DMS114 treated with DMSO at 0.1 percent for 48 hours (cell line): ENCODE measurements at regions not wholly inside any gene's neighbourhood (a gene's known extent, or its start where the extent isn't known, plus 50 kb on each side); places are given as distances from the start of the nearest gene placed in this dataset.
"Not testable (repeated sequence)": the region's sequence is repeated elsewhere in the genome, so short reads cannot be mapped to it uniquely, and the experiment has no call there.

Source experiments
- DNase-seq: peaks from one replicate; lab custom pipeline; 2025; ENCODE audit not compliant: unreplicated experiment; lab: John Stamatoyannopoulos, UW

DNA sequence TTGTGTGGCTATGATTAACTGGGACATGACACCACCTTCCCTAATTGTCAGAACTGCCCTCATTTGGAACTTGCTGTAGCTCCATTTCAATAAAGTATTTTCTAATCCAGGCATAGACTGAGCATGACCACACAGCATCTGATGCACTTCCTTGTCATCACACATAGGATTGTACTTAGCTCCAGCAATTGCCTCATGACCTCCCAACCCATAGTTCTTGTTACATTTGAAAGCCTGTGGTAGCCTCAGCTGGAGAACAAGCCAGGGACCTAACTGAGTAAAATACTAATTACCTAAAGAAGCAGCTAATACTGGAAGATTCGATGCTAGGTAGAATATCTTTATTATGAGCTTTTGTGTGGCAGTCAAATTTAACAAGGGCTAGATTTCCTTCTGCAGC lies 187.3 kb upstream of the KIF2B start:
- DNase-seq, result no peak

DNA sequence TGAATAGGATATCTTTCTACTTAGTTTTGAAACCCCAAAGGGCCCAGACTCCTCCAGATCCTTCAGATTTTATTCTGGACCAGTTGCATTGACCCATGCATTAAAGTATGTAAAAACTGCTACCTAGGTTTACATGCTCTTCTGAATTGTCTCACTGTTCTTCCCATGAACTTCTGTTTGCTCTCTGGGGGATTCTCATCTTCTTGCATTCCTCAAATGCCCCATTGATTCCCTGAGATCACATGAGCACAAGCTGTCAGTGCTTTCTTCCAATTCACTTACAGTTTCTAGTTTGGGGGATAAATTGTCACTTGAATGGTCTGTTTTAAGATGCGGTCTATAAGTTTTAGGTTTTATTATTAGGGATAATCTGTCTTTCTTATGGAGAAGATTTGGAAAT lies 188.9 kb upstream of the KIF2B start:
- no peak for DNase-seq

DNA sequence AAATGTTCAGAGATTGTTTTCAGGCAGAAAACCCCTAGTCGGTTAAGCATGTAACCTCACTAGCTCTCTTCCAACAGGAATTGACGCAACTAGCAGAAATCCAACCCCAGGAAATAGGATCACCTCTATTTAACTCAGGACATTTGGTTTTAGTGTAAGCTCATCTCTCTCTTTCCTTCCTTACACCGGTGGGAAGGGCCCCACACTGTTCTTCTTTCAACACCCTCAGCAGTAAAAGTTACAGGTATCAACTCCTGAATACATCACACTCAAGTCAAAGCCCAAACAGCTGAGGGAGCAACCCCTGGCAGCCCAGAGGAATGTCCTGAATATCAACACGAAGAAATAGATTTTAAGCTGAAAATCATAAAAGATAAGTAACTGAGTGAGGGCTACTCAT lies 191.2 kb upstream of the KIF2B start:
- DNase-seq, result no peak

DNA sequence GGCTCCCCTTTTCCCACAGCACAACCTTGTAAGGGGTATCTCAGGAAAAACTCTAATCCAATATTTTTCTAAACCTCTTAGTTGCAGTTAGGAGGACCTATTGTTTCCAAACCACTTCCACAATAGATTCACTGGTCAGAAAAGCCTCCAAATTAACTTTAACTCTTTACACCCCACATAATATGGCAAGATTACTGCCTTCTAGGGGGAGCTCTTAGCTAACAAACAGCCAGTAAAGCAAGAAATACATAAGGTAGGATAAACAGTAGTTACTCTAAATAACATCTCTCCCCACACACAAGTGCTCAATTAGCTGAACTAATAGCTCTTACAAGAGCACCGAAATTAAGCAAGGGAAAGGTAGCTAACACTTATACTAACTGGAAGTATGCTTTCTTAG lies 192.1 kb upstream of the KIF2B start:
- no peak for DNase-seq

DNA sequence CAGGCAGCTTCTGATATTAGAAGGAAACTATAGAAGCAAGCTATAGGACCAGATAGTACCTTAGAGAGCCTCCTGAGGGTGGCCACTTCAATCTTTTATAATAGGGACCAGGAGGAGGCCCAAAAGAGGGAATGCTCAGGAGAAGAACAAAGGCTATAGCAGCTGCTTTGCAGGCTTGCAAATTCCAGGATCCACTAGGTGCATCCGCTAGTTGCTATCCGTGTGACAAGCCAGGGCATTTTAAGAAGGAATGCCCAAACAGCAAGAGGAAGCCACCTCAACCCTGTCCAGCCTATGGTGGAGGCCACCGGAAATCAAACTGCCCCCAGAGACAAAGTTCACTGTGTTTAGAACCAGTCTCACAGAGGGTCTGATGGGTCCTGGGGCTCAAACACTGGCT lies 192.6 kb upstream of the KIF2B start:
- no peak for DNase-seq

DNA sequence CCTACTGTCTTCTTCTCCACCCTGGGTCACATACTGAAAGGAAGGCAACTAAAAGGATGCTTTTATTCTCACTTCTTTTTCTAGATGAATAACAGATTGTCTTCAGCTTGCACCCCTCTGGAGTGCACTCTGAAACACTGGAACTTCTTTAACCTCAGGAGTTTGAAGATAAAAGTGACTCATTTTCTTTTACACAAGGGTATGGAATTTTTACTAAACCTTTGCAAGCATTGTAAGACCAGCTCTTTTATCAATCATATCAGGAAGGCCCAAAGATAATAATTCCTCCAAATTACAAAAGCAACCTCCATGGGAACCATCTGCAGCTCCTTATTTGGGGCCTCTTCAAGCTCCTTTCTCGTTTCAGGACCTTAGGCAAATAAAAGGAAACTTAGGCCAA lies 193.5 kb upstream of the KIF2B start:
- no peak for DNase-seq

DNA sequence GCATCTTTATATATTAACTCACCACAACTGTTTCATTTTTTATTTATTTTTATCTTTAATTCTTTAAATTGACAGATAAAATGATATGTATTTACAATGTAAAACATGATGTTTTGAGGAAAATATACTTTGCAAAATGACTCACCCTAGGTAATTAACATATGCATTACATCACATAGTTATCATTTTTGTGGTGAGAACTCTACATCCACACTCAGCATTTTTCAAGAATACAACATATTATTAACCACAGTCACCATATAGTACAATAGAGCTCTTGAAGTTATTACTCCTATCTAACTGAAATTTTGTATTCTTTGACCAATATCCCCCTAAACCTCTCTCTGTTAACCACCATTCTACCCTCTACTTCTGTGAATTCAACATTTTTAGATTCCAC lies 194.7 kb upstream of the KIF2B start:
- no peak for DNase-seq

DNA sequence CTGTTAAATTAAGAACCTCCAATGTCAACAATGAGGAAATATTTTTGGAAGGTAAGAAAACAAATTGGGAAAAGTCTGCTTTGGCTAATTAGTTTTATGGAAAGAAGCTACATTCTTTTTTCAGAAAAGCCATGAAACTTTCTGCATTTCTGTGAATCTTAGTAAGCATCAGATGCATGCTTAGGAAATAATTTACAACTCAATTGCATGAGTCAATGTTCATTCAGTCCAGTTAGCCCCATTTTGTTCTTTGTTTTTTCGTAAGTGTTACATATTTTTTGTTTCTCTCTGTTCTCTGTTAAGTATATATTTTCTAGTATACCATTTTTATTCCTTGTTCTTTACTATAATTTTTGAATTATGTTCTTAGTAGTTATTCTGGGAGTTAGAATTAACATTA lies 195.2 kb upstream of the KIF2B start:
- no peak for DNase-seq

DNA sequence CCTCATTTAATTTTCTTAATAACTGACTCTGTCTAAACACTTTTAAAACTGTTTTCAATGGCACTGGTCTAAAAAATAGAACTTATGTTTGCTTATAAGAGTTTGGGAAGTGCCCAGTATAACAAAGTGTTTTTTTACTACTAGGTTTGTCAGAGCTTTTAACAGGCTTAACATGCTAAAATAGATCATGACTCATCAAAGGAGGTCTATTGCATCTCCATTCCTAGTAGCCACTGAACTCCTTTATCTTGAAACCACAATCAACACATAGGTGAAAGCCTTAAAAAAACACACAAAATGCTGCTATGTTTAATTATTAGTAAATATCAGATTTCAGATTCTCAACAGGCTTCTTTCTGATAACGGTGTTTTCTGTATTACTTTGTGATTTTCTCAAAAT lies 196.4 kb upstream of the KIF2B start:
- DNase-seq, result no peak

DNA sequence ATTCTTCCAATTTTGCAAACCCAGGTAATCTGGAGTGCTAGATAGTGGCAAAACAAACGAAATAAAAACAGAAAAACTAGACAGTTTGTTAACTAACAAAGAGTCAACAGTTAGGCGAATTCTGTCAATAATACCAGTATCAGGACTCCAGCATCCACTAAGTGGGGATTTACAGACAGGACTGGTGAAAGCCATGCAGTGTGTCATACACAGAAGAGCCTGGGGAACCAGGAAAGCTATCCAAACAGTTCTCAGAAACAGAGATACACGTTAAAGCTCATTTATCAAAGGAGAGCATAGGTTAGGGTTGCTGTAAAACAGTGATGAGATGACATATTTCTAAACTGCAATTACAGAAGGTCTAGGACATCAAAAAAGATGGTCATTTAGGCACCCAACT lies 203.7 kb upstream of the KIF2B start:
- no peak for DNase-seq

DNA sequence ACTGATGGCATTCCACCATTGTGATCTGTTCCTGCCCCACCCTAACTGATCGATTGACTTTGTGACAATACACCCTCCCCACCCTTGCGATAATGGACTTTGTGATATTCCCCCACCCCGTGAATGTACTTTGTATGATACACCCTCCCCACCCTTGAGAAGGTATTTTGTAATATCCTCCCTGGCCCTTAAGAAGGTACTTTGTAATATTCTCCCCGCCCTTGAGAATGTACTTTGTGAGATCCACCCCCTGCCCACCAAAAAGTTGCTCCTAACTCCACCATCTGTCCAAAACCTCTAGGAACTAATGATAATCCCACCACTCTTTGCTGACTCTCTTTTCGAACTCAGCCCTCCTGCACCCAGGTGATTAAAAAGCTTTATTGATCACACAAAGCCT lies 214.5 kb upstream of the KIF2B start:
- not testable (repeated sequence) for DNase-seq

DNA sequence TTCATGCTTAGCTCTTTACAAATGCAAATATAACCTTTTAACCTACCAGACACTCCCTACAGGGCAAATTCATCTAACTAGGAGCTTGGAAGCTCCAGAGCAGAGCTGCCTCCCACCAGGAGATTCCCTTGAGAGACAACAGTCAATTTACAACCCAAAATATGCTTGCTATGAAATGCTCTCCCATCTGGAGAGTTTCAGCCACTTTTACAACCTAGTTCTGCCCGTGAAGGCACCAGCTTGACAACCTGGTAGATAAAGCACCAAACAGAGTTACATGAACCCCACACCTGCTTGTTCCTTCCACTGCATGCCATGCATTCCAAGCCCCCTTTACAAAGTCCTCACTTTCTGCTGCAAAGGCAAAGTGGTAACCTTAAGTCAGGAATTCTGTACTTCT lies 215.3 kb upstream of the KIF2B start:
- DNase-seq, result no peak

DNA sequence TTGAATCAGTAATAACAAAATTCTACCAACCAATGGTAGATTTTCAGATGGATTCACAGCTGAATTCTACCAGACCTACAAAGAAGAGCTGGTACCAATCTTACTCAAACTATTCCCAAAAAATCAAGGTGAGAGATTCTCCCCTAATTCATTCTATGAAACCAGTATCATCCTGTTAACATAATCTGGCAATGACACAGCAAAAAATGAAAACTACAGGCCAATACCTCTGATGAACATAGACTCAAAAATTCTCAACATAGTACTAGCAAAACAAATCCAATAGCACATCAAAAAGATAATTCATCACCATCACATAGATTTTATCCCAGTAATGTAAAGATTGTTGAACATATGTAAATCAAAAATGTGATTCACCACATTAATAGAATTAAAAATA lies 234.4 kb upstream of the KIF2B start:
- DNase-seq, result no peak

DNA sequence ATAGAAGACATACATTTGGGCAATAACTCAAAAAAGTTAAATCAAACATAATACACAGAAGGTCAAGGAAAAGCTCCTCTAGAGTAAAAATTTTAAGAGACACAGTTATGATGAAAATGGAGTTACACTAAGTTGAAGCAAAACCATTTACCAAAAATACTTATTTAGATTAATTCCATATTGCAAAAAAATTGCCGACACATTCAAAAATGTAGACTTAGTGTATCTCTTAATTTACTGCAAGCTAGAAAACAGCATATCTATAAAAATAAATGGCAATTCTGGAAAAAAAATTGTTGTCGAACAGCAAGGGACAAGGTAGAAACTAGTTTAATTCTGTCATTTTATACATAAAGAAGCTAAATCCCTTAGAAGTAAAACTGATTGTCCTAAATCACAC lies 248.7 kb upstream of the KIF2B start:
- DNase-seq, result no peak

DNA sequence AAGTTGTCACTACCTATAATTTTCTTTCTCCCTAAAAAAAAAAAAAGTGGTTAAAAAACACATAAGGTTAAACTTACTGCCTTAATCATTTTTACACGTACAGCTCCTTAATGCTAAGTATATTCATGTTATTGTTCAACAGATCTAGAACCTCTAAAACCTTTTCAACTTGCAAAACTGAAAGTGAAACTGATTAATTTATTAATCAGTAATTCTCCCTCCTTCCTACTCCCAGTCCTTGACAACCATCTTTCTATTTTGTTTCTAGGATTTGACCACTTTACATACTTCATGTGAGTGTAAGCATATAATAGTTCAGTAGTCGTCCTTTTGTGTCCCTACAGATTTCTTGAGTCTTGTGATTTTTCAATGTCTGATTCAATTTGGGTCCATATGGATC lies 251.4 kb upstream of the KIF2B start:
- DNase-seq, result no peak

DNA sequence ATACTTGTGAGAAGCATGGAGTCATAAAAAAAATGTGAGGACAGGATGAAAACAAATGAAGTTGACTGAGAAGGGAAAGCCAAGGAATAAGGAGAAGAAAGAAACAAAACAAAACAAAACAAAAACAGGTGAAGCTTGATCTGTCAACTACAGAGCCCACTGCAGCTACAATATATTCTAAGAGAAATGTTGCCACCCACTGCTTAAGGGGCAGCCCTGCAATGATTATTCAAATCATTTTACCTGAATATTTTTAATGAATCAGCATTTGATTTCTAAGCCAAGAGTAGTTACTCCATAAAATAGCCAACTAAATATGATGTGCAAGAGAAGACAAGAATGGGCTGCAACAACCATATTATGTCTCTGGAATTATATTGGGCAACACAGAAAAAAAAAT lies 252.0 kb upstream of the KIF2B start:
- no peak for DNase-seq

DNA sequence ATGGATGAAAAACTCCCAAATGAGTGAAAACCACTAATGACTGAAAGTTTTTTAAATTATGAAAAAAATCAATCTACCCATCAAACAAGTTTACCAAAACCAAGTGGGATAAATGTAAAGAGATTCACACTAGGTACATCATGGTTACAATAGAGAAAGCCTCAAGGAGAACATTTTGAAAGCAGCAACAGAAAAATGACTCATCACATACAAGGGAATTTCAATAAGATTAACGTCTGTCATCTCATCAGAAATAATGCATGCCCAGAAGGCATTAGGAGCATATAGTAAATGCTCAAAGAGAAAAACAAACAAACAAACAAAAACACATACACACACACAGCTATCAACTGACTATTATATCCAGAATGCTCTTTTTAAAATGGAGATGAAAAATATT lies 261.8 kb upstream of the KIF2B start:
- no peak for DNase-seq

DNA sequence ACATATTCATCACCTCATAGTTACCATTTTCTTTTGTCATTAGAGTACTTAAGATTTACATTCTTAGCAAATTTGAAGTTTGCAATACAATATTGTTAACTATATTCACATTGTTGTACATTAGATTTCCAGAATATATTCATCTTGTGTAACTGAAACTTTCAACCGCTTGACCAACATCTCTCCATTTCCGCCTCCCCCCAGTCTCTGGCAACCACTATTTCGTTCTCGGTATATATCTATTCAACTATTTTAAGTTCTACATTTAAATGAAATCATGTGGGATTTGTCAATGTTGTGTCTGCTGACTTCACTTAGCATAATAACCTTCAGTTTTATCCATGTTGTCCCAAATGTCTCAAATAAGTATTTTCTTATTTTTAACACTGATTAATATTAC lies 274.5 kb upstream of the KIF2B start:
- DNase-seq, result no peak

DNA sequence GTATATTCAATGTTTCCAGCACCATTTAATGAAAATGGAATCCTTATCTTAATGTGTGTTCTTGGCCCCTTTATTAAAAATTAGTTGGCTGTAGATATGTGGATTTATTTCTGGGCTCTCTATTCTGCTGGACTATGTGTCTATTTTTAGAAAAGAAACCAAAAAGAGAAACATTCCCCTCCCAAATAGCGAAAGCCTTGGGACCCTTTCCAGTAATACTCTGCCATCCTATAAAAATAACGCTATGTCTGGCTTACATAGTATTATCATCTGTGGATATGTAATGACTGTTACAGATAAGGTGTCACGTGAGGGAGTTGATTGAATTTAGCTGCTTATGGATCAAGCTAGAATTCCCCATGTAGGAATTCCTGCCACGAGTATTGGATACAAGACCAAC lies 279.3 kb upstream of the KIF2B start:
- DNase-seq, result no peak

DNA sequence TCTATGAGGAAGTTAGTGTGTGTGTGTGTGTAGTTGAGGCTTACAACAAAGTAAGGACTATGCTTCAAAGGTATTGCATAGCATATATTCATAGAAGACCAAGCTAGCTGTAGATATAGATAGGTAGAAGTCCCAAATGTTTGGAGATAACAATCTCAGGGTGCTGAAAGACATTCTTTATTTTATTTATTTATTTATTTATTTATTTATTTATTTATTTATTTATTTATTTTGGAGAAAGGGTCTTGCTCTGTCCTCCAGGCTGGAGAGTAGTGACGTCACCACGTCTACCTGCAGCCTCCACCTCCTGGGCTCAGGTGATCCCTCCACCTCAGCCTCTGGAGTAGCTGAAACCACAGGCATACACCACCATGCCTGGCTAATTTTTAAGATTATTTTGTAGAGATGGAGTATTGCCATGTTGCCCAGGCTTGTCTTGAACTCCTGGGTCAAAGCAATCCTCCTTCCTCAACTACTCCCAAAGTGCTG lies 284.6 kb upstream of the KIF2B start:
- no peak for DNase-seq

DNA sequence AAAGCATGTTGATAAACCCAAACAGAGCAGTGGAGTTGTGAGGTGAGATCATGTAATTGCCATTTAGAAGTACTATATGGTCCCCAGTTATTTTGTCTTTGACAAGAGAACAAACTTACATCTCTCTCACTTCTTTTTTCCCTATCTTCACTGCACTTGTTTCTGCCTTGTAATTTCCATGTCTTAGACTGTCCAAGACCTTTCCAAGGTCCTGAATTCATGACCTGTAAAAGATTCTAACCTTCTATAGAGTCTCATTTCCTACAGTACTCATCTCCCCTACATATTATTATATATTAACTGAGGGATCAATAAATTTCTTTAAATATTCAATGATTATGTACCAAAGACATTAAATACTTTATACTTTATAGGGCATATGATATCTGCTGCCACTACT lies 295.3 kb upstream of the KIF2B start:
- no peak for DNase-seq

DNA sequence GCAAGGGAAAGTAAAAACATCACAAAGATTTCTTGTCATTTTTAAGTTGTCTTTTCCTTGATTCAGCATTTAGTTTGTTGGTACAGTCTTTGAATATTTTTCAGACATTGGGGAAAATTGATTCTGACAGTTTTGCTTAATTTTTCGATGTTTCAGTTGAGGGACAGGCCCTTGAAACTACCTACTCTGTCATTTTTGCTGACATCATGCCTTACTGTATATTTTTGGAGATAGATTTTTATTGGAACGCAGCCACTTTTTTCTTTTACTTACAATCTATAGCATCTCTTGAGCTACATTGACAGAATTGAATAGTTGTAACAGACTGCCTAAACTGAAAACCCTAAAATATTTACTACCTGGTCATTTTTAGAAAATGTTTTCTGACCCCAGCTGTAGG lies 297.1 kb upstream of the KIF2B start:
- DNase-seq, result no peak

DNA sequence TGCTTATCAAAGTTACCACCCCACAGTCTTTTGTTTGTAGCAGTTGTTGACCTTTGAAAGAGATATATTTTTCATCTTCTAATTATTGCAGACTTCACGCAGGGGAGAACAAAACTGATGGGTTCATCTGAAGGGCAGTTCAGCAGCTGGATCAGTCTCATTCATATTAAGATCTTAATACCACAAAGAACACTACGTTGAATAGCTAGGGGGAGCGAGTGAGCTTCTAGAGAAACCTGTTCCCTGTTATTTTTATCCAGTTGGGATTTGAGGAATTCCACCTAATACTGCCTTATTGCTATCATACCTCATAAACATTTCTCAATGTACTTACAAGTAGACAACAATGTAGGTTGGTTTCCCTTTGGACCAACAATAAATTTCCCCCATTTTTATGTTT lies 306.1 kb upstream of the KIF2B start:
- no peak for DNase-seq

DNA sequence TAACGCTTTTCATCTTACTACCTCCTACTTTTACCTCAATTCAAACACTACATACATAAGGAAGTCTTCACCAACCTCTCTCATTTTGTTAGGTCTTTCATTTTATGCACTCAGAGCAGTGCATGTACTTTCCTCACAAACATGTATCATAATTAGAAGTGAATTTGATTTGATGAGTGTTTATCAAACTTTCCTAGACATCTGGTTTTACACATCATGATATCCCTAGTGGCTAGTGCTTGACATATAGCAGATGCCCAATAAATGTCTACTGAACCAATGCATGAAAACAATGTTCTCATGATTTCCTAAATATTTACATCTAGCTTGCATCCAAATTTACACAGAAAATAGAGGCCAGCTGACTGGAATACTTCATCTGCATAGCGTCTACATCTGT lies 323.4 kb upstream of the KIF2B start:
- no peak for DNase-seq
